ENCODE measurements at regions not wholly inside any gene's neighbourhood (a gene's known extent, or its start where the extent isn't known, plus 50 kb on each side); places are given as distances from the start of the nearest gene placed in this dataset.

- TF ChIP-seq CTCF (conservative IDR thresholded peaks at IDR 0.05) (no peak), EZH2 (IDR thresholded peaks at IDR 0.05; ENCODE audit: low read depth) (no peak)
These were observed 459.0 kb downstream of the TLE4 start for GRCh38 chr9:80030801-80031200.
